NCI-H128 (cell line): ENCODE measurements at regions not wholly inside any gene's neighbourhood (a gene's known extent, or its start where the extent isn't known, plus 50 kb on each side); places are given as distances from the start of the nearest gene placed in this dataset.

Source experiments
- DNase-seq: peaks from one replicate; lab custom pipeline; 2025; ENCODE audit not compliant: unreplicated experiment; lab: John Stamatoyannopoulos, UW

- no peak for DNase-seq
These were observed 342.6 kb upstream of the CDH6 start for GRCh38 chr5:30850866-30851265.

- DNase-seq = no peak
These were observed 343.4 kb upstream of the CDH6 start for GRCh38 chr5:30849931-30850710.

DNA sequence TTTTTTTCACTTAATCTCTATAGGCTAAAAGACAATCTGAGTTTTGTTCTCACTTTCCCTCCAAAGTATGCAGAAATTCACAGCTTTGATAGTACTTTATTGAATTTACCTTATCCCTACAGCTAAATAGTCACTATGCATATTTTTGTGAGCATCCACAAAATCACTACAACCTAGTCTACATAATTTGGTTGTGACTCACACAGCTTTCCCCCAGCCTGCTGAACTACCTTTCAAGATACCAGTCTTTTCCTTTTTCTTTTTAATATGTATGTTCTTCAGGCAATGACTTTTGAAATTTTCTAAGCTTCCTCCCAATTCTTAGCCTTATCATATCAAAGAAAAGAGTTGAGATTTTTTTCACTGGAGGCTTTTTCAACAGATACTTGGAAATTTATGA lies 347.3 kb upstream of the CDH6 start:
- DNase-seq = no peak

GRCh38 chr5:30845194-30845593 lies 348.3 kb upstream of the CDH6 start:
- DNase-seq = no peak

DNA sequence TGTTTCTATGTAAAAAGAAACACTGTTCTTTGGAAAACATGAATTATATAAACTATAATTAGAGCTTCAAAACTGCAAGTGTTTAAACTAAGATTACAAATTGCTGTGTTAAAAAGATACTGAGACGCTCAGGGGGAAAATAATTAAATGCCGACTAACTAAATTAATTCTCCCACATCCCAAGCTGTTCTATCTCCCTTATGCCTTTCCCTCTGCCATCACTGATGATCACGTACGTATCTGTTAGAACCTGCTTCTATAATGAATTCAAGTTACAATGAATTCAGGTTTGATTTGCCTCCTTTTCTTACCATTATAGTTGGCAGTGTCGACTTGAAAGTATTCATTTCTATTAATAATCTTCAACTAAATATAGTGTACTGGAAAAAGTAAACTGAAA lies 349.9 kb upstream of the CDH6 start:
- no peak for DNase-seq

DNA sequence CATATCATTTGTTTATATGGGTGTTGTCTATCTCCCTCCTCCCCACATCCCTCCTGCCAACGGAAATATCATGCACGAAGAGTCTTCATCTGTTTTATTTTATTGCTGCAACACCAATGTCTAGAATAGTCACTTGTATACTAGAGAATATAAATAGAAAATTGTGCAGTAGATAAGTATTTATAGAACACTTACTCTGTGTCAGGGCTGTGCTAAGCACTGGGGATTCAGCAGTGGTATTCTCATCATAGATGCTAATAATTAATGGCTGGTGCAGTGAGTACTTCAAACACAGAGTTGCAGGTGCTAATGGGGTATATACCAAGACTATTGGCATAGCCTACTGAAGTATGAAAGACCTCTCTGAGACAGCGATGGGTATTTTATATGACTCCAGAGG lies 353.5 kb upstream of the CDH6 start:
- no peak for DNase-seq

DNA sequence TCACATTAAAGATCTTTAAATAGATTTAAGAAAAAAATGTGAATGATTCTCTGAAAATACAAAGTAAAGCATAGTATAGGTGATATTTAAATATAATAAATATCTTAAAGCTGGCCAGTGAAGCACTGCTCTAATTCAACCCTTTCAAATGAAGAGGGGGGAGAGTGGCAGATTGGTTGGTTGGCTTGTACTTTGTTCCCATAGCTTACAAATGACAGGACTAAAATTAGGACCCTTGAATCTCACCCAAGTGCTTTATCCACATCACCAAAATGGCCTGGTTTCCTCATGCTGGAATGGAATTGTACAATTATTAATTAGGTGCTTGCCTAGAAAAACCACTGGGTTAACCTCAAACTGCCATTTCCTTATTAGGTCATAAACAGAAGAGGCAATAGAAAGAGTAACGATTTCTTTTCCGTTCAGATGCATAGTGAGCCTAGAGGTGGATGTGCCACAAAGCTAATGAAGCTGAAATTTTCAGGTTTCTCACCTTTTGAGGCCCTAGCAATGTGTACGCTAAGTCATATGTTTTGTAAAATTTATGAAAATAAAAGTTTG lies 354.5 kb upstream of the CDH6 start:
- no peak for DNase-seq

- no peak for DNase-seq
These were observed 361.0 kb upstream of the CDH6 start for GRCh38 chr5:30832519-30832918.

DNA sequence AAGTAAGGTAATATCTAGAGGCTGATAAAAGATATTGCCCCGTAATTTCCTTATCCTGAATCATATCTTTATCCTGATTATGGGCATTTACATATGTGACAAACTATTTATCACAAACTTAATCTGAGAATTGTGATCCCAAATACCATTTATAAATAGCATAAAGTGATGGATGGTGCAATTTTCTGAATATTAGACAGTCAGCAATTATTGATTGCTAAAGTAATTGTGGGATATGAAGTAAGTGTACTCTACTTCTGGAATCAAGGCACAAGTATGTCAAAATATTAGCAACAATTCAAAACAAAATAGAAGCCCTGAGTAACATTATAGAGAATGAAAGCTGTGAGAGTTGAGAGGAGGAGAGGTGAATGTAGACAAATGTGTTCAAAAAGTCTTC lies 361.9 kb upstream of the CDH6 start:
- DNase-seq = no peak

GRCh38 chr5:30831123-30831522 lies 362.4 kb upstream of the CDH6 start:
- no peak for DNase-seq

- DNase-seq = no peak
These were observed 382.2 kb upstream of the CDH6 start for GRCh38 chr5:30811298-30811697.

- DNase-seq = no peak
These were observed 383.6 kb upstream of the CDH6 start for GRCh38 chr5:30809933-30810332.

DNA sequence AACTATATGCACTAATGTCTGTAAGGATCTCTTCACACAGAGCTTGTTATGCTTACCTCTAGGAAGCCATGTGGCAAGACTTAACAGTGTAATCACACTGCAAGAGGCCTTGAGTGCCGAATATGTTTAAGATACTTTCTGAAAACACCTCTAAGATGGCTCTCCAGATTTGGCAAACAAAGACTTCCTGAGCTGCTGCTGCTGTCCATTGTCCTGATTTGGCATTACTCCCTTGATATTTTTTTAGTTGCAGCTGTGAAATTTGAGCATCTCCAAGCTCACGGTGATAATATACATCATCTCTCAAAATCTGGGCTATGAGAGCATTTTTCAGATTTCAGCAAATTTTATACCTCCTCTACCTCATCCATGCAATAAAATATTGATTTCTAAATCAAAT lies 384.5 kb upstream of the CDH6 start:
- no peak for DNase-seq

DNA sequence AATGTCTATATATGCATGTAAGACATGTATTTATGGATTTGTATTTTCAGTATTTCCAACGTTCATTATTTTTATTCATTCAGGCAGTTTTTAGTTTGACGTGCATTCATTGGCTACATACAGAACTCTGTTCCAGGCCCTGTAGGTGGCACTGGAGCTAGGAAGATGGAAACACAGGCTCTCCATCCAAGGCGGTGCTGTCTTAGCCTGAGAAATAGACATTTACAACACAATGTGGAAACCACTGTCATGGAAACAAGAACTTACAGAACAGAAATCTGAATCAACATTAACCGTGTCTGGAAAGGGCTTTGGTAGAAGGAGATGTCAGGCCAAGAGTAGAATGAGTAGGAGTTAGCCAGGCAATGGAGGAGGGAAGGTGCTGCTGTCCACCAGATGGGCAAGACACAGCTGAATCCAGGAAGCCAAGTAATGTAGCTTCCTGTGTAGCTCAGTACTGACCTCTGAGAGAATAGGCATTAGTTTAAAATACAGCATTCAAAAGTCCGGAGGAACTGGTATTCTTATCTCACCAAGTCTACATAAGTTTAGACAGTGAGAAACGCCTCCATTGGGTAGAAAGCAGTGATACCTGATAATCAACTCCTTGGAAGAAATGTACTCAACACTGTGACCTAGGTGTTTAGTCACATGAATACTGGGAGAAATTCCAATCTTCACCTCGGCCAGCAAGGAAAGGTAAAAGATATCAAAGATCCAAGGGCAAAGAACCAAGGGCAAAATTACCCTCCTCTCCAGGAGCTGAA lies 388.6 kb upstream of the CDH6 start:
- no peak for DNase-seq

DNA sequence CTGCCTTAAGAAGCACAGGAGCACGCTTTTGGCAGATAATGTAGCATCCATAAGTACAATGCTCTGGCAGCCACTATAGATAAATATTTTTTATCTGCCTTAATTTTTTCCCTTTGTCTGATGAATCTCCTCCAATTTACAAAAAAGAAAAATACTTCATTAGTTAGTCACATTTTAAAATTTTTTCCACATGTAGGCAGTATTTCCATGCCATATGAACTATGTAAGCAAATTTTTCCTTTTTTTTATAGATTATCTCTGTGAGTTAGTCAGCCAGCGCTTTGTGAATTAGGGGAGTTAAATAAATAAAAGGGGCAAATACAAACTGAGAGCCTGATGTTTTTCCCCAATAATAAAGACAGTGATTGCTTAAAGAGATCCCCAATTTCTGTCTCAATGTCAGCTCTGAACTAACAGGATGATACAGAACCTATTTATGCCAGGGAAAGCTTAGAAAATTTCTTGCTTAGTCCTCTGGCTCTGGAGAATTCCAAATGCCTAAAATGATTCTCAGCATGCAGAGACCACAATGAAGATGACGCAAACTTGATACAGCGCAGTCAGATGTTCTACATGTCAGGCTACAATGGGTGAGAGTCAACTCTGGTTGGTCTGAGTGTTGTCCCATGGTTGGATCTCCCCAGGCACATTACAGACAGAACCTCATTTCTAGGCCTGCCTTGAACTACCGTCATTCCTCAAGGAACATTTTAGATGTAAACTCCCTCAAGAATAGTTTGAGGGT lies 390.4 kb upstream of the CDH6 start:
- no peak for DNase-seq

- no peak for DNase-seq
These were observed 411.8 kb upstream of the CDH6 start for GRCh38 chr5:30781643-30782042.

DNA sequence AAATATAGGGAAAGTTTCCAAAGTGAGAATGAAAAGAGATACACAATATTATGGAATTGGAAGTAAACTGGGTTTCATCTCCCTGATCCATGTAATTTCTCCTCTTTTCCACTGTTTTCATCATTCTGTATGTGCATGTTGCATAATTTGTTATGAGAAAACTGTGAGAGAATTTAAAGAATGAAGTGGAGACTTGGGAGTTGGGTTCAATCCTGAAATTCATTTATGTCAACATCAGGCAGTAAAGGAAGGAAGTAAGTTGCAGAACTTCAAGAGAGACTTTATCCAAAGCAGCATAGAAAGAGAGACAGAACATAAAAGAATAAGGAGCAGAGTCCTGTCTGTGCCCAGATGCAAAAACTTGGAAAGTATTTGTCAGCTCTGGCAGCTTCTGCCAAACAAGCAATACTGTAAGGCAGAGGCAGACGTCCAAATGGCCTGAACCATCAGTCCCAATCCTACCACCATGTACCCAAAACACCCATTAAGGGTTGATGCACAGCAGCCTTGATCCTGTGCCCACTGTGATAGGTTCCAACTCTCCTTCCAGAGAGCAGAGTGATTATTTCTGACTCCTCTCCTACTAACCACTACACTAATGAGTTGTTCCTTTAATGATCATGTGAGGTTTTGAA lies 425.3 kb upstream of the CDH6 start:
- no peak for DNase-seq

DNA sequence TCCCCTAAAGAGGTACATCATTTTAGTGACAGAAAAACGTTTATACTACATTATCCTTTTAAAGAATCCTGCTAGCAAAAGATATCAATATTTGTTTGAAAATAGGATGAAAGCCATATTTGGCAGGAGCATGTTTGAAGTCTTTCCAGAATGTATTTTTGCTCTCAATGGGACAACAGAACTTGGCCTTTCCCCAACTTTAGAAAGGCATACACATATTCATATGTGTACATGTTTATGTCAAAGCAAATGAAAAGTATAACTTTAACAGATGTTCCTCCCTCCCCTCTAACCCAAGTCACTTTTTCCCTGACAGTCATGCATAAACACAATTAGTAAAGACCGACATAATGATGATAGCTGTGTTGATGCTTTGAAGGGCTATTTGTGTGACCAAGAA lies 427.8 kb upstream of the CDH6 start:
- DNase-seq = no peak

DNA sequence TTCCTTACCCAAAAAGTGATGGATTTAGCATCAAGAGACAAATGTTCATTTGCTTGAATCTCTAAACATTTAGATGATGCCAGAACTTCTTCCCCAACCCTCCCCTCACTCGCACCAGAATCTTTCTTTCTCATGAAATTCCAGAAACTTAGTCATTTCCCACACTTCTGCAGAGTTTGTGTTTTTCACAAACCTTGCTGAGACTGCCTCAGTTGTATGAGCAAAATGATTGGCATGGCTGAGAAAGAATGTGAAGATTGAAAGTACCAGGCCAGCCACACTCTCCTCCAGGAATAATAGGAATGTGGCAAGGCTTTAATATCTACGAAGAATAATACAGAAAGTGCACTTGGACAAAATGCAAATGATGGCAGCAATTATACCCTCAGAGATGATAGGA lies 428.3 kb upstream of the CDH6 start:
- DNase-seq = no peak

DNA sequence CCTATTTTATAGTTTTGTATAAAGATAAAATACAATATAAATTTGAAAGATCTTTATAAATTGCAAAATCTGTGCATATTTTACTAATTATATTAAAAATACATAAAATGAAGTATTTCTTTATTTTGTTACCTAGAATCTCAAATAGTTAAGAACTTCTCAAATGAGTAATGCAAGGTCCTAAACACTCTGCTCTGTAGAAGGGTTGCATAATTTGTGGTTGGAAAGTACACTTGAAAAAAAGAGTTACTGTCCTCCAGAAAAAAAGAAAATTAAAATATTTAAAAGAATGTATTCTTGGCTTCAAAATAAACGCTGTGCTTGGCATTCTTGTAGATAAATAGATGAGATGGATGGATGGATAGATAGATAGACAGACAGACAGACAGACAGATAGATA lies 428.8 kb upstream of the CDH6 start:
- no peak for DNase-seq

DNA sequence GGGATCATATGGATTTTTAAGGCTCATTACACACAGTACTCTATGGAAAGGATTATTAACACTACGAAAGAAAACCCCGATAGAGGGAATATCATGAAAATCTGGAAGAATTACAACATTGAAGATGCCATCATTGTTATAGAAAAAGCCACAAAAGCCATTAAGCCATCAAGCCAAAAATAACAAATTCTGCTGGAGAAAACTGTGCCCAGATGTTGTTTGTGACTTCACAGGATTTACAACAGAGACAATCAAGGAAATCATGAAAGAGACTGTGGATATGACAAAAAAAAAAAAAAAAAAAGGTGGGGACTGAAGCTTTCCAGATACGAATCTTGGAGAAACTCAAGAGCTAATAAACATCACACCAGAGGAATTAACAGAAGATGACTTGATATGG lies 433.8 kb upstream of the CDH6 start:
- DNase-seq = no peak
